ENCODE measurements at regions not wholly inside any gene's neighbourhood (a gene's known extent, or its start where the extent isn't known, plus 50 kb on each side); places are given as distances from the start of the nearest gene placed in this dataset.
A peak's percentile ranks its signal among the peaks of the same experiment; 100 is the strongest.
"Not testable (repeated sequence)": the region's sequence is repeated elsewhere in the genome, so short reads cannot be mapped to it uniquely, and the experiment has no call there.

DNA sequence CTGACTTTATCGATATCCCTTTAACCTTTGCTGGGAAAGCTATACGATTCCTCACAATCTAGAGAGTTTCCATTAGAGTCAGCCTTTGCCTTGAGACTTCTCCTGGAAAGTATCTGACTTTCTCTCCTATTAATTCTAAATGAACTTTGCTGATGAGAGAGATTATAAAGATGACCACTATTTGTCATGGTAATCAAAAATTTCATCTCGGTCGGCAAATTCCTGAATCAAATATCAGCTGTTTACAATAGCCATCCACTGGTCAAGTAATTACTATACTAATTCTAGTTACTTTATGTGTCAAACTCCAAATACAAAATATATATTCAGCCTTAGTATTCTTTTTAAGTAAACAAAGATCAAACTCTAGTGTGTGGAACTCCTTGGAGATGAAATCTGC, 164.4 kb upstream of the ITGA1 start:
- no peak for FAIRE-seq

DNA sequence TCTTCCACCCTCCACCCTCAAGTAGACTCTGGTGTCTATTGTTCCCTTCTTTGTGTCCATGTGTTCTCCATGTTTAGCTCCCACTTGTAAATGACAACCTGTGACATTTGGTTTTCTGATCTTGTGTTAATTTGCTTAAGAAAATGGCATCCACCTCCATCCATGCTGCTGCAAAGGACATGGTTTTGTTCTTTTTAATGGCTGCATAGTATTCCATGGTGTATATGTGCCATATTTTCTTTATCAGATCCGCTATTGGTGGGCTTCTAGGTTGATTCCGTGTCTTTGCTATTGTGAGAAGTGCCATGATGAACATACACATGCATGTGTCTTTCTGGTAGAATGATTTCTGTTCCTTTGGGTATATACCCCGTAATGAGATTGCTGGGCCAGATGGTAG, 163.4 kb upstream of the ITGA1 start:
- no peak for FAIRE-seq

DNA sequence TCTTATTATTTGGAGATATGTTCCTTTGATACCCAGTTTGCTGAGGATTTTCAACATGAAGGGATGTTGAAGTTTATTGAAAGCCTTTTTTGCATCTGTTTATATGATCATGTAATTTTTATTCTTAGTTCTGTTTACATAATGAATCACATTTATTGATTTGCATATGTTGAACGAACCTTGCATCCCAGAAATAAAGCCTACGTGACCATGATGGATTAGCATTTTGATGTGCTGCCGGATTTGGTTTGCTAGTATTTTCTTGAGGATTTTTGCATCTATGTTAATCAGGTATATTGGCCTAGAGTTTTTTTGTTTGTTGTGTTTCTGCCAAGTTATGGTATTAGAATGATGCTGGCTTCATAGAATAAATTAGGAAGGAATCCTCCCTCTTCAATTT, 161.4 kb upstream of the ITGA1 start:
- no peak for FAIRE-seq

DNA sequence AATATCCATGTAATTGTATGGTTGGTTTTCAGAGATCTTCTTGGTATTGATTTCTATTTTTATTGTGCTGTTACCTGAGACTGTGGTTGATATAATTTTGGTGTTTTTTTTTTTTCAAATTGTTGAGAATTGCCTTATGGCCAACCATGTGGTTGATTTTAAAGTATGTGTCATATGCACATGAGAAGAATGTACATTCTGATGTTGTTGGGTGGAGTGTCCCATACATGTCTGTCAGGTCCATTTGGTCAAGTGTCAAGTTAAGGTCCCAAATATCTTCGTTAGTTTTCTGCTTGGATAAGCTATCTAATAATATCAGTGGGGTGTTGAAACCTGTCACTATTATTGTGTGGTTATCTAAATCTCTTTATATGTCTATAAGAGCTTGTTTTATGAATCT, 160.0 kb upstream of the ITGA1 start:
- no peak for FAIRE-seq

DNA sequence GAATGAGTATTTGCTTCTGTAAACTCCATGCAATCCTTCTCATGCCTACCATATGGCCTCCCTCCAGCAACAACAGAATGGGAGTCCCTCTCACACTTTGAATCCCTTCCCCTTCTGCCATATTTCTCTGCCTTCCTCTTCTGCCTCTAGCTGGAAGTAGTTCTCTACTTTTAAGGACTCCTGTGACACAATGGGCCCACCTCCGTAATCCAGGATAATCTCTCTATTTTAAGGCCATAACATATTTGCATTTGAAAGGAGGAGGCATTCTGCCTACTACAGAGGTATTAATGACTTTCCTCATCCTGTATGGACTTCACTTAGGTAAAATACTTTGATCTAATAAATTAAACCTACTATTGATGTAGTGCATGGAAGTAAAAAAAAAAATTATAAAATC, 155.4 kb upstream of the ITGA1 start:
- no peak for FAIRE-seq

DNA sequence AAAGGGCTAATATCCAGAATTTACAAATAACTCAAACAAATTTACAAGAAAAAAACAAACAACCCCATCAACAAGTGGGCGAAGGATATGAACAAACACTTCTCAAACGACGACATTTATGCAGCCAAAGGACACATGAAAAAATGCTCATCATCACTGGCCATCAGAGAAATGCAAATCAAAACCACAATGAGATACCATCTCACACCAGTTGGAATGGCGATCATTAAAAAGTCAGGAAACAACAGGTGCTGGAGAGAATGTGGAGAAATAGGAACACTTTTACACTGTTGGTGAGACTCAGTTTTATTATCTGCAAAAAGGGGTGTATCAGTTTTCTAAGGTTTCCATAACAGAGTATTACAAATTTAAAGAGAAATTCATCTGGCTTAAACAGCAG, 153.5 kb upstream of the ITGA1 start:
- FAIRE-seq, result not testable (repeated sequence)

DNA sequence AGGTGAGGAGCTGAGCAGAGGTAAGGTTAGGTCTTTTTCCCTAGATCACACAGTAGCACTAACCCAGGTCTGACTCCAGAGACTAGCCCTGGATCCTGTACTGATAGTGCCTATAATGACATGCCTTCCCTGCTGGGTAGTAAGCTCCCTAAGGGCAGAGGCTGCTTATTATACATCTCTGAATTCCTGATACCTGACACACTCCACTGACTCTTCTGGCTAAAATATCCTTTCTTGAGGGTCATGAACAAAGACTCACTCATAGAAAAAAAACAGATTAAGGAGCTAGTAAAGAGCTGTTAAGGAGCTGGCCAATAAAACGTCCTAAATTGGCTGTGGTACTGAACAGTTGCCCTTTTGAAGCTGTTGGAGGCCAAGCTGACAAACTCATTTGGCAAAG, 149.0 kb upstream of the ITGA1 start:
- FAIRE-seq, result no peak

DNA sequence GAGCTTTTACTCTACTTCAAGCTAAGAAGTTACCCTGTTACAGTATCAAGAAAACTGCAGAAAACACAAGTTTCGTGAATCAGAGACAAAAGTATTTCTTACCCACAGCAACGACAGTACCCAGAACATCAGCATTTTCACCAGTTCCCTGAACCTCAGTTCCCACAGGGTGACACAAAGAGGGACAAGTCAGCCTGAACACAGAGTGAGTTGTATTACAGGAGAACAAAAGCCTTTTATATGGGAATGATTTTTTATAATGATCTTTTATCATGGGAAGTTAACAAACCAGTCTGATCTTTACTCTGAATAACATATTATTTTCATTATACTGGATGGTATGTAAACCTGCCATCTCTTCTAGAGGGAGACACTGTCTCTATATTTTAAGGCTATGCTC, 139.0 kb upstream of the ITGA1 start:
- no peak for FAIRE-seq

DNA sequence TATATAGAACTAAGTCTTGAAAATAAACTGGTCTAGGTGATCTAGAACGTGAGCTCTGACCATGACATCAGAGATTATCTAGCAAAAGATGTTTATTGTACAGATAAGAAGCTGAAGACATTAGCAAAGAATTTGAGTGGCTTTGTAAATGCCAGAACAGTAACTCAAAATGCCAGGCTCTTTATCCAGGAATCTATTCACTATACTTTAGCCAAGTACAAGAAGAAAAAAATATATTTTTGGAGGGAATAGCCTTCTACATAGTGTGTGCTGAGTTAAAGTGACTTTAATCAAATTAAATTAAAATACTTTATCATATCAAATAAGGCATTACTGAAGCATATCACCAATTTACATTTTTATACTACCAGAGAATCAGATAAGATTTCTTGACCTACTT, 132.6 kb upstream of the ITGA1 start:
- FAIRE-seq, result no peak

DNA sequence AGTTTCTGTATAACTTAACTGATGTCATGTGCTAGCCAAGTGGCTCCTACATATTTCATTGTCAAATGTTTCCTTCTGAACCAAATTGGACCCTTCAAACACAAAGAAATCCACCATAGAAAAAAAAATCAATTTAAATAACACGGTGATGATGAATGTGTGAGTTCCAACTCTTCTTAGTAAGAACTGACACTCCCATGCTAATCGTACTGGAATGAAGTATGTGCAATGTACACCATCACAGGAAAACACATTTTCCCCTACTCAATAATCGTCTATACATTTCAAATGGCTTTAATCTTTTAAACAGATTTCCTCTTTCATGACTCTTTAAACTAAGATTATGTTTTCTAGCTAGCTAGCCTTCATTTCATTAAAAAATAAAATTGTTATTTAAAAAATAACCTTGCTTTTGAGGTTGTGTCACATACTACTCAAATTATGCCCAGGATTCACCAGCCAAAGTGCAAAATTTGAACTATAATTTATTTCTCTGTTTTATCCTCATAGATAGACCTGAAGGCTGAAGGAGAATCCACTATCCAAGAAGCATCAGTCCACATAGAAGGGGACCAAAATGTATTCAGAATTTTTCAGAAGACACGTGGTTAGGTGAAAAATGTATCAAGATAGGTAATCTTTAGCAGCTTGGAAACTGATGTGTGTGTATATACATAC, 131.0 kb upstream of the ITGA1 start:
- no peak for FAIRE-seq

DNA sequence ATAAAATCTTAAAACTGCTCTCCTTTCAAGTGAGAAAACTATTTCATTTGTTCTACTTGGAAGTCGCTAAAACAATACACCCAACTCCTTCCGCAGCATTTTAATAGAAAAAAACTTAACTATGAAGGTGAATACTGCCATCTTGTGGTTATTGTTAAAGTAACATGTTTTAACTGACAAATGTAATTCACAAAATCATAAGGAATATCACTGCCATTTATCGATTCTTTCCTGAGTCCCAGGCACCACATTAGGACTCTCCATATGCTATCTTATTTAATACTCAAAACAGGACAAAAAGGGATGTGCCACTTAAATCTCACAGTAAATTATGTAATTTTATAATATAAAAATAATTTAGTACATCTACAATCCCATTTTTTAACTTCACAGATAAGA, 130.5 kb upstream of the ITGA1 start:
- FAIRE-seq, result peak; percentile 8

DNA sequence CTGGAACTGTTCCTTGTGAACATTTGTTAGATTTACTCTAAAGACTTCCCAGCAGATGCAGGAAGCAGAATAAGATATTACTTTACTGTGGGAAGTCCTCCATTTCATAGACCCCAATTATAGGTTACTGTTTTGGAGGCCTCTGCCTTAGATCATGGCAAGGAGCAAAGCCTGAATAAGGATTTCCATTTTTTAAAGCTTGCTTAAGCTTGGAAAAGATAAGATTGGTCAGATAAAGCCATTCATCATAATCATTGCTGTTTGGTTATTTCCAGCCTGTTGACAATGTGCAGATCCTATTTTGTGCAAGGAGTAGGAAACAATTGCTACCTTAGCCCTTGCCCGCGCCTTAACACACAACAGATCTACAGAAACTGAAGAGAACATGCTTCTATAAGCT, 129.5 kb upstream of the ITGA1 start:
- FAIRE-seq, result no peak

DNA sequence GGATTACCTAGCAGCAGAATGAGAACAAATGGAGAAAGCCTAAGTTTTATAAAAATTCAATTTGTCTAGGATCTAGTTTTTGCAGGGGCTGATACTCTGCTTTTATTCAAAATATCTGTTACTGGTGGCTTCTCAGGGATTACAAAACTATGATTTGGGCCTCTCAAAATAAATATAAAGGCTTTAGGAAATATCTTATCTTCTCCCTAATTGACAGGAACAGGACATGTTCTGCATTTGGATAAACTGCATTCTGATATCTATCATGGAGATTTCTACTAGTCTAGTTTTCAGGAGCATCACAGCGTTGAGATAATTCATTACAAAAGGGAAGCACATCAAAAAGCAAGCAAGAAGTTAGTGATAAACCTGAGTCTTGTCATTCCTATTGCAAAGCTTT, 127.1 kb upstream of the ITGA1 start:
- FAIRE-seq, result no peak

DNA sequence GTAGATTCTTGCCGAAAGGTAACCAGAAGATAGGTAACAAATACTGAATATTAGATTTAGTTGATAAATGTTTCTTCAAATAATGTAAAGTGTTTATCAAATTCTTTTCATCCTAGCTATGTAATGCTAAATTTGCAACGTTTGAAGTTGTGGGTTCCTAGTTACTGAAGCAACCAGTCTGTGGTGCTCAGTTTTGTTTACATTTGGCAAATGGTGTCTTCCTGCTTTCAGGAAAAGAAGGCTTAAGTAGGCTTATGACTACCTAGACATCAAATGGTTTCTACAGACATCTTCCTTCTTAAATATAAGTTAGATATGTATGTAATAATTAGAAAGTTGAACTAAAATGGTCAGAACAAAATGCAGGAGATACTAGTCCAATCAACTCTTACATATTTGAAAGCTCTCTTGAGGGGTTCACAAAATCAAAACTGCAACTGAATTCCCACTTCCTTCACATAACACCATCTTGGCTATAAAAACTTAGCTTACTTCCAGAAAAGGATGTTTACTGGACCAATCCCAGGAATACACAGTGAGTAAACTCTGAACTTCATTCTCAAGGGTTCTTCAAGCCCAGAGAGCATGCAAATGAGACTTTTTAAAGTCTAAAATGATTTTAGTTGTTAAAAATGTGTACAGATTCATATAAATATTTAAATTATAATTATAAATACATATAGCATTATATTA, 125.7 kb upstream of the ITGA1 start:
- no peak for FAIRE-seq

DNA sequence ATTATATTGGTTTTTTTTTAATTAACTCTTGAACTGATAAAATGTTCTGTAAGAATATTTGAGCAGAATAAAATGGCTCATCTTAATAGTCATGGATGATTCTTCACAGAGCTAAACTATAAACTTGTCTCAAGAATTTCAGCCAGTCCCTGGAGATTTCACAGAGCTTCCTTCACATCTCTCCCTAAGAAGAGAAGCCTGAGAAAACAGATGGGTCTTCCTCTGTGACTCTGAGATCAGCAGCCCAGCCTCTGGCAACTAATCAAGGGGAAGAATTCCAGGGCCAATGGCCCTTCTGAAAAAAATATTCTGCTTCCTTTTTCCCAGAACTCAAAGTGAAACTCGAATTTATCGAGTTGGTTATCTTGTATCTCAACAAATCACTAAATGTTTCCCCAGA, 122.2 kb upstream of the ITGA1 start:
- FAIRE-seq, result no peak

DNA sequence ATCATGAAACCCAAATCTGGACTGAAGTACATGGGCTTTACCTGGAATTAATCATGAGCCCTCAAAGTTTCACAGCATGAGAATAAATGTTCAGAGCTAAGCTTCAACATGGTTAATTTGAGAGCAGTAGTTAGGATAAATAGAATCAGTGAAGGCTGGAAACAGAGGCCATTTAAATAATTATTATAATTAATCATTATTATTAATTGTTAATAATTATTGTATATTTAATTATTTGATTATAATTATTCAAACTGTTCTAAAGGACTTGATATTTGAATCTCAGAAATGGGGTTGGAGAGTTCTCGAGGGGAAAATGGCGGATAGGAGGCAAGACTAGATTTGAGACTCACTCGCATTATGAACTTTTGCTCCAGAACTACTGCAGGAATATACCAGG, 119.6 kb upstream of the ITGA1 start:
- FAIRE-seq, result no peak

DNA sequence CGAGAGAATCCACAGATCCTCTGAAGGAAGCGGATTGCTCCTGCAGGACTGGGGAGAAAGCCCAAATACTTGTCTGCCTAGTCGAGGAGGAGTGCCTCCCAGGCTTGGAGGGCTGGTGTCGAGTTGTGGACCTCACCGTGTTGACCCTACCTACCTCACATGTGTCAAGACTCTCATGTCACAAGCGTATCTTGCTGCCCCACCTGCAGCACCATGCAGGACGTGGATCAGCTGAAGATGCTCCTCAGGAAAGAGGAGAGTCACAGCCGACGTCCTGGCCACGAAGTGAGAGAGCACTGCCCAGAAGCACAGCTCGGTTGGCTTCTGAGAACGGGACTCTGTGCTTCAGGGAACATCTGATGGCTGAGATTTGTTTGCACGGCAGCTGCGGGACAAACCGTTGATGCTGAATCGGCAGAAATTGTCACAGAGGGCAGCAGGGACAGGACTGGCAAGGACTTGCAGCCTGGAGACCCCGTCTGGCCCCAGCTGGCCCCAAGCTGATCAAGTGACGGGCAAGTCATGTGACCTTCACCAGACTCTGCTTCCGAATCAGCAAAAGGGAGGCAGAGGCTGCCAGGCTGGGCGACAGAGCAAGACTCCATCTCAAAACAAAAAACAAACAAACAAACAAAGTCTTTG, 119.1 kb upstream of the ITGA1 start:
- FAIRE-seq, result no peak

DNA sequence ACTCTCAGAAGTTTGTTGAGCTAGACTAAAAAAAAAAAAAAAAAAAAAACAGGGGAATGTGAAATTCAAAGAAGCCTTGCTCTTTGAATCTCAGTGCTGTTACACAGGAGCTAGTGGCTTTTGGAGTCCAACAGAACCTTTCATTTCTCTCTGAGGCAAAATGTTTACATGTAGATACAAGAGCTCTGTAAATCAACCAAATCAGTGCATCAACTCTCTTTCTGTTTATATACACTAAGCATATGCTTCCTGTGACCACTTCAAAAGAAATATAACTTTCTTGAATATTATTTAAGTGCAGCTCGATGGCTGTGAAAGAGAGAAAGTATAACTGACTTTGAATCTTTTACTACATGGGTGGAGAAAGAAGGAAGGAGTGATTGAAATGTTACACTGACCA, 115.3 kb upstream of the ITGA1 start:
- no peak for FAIRE-seq

DNA sequence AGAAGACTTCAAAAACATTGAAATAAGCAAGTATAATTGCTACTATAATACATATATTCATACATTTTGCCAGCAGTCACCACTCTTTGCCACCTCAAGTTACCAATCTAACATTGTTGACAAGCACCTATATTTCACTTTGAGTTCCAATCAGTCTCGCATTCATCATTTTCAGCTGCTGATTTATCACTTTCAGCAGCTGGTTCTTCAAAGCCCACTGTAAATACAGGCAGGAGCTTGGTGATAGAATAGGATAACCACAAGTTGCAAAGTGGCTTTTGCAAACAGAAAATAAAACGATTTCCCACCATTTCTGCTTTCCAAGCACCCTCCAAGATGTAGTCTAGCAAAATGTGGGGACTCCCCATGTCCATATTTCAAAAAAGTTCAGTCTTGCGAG, 114.2 kb upstream of the ITGA1 start:
- FAIRE-seq, result no peak

DNA sequence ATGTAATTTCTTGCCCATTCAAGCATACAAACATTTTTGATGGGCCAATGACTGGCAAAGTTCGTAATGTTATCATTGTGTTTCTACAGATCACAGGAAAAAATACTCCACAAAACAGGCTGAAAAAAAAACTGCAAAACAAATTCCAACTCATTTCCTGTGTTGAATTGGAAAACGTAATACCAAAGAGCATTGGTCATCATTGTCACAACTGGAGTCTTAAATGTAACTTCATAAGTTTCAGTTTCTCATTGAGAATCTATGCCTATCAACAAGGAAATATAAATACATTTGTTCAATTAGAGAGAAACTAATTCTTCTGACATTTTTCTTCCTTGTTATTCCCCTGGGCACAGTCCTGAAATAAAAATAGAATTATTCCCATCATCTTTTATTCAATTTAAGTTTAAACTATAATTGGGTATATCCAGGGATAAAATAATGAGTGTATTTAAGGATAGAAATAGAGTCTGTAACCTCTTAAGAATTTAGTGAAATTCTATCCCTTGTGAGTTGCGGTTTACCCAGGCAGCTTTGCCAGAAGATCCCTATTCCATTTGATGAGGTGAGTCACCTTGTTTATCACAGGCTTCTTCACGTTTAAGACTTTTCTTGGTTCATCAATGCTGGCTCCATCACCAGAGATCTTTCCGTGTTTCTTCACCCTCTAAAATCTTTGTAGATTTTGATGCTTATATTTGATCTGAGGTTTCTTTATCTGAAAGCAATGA, 112.7 kb upstream of the ITGA1 start:
- no peak for FAIRE-seq

DNA sequence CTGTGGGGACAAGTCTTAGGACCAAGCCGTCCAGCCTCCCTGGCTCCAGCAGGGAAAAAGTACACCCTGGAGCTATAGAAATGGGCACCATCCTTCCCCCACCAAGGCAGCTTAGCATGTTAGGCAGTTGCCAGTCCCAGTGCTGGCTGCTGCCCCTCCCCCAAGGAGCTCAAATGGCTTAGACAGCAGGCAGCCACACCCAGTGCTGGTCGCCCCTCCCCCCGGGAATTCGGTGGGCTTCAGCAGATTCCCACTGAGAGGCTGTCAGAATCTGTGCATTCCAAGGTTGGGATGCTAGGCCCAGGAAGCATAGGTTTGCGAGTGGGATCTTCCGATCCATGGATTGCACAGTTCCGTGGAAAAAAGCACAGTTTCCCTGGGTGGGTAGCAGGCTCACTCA, 105.2 kb upstream of the ITGA1 start:
- FAIRE-seq, result no peak

DNA sequence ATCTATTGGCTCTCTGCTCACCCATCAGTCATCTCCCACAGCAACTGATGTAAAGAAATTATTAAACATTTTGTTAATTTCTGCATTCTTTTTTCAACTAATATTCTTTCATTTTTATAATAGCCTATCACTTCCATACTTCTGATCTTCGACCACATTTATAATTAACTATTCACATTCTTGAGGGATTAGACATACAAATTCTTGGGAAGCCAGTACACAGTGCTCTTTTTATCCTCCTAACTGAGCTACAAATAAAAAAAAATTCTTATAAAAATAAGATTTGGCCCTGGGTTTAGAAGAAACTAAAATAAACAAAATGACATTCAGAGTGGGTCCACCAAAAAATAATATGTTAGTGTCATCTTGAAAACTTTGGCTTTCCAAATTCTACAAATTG, 103.7 kb upstream of the ITGA1 start:
- no peak for FAIRE-seq

DNA sequence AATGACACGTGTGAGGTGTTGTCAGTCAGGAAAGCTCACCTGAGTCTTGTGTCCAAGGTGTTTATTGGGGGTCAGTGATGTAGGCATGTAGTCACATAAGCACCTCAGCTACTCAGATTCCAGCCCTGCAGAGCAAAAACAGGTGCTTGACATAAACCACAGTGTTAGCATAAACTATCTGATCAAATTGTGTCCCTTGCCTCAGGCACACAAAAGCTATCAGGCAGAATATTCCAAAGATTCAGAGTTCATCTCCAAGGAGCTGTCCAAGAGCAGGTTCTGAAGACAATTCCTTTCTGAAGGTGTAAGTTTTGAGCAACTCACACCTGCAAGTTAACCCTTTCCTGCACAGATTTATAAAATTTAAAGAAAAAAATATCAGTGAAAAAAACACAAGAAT, 102.2 kb upstream of the ITGA1 start:
- no peak for FAIRE-seq

DNA sequence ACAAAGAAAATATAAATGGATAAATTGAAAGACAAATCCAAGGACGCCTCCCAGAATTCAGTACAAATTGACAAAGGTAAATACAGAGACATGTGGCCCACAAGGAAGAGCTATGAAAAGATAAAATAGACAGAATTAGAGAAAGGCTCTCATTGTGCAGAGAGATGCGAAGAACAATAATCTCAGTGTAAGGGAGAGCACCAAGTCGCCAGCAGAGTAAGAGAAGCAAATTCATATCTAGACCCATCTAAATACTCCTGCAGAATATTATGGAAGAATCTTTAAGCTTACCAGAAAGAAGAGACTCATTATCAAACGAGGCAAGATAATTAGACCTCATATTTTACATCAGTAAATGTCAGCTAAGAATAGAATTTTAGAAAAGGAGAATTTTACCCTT, 101.7 kb upstream of the ITGA1 start:
- FAIRE-seq, result no peak

Measured in G401.6 (cell line).